ENCODE measurements at regions not wholly inside any gene's neighbourhood (a gene's known extent, or its start where the extent isn't known, plus 50 kb on each side); places are given as distances from the start of the nearest gene placed in this dataset.

GRCh38 chr4:182019148-182019652 is 224.0 kb upstream of the TENM3 start:
- Mint-ChIP-seq H3K36me3 (no peaks in the 10 kb centered on the region), H3K27me3 (no peaks in the 10 kb centered on the region), H3K27ac (no peak overlapping the region), H3K9me3 (peaks cover 0 to 6% (median 2%) of the 10 kb centered on the region in 7 donors), H3K4me3 (no peak overlapping the region), H3K4me1 (no peaks in the 10 kb centered on the region)
- Histone ChIP-seq H3K9me3 (ENCODE audit: control insufficient read depth in 2 of 2, low read length in 2 of 2) (peaks cover 2 to 7% of the 10 kb centered on the region in 2 experiments), H3K27me3 (ENCODE audit: control insufficient read depth, insufficient read depth, low read length) (no peaks in the 10 kb centered on the region), H3K4me3 (ENCODE audit: low read depth, low read length) (no peak overlapping the region), H3K27ac (ENCODE audit: insufficient read depth, low read length, poor library complexity, severe bottlenecking) (no peak overlapping the region), H3K36me3 (ENCODE audit: control insufficient read depth, insufficient read depth, low read length) (no peaks in the 10 kb centered on the region), H3K4me1 (ENCODE audit: control insufficient read depth, insufficient read depth, low read length, poor library complexity, severe bottlenecking) (no peaks in the 10 kb centered on the region)
- DNase-seq (no peak), ATAC-seq (ENCODE audit: low read depth in 2 of 2) (no peak)

- no peak overlapping the region for H3K27ac Mint-ChIP-seq
- H3K36me3 Mint-ChIP-seq: no peaks in the 10 kb centered on the region
- H3K4me3 ChIP-seq (ENCODE audit: low read depth, low read length): no peak overlapping the region
- no peaks in the 10 kb centered on the region for H3K4me1 ChIP-seq (ENCODE audit: control insufficient read depth, insufficient read depth, low read length, poor library complexity, severe bottlenecking)
- peaks cover 0 to 11% (median 4%) of the 10 kb centered on the region in 7 donors for H3K9me3 Mint-ChIP-seq
- no peaks in the 10 kb centered on the region for H3K36me3 ChIP-seq (ENCODE audit: control insufficient read depth, insufficient read depth, low read length)
- peaks cover 0 to 7% of the 10 kb centered on the region in 2 experiments for H3K9me3 ChIP-seq (ENCODE audit: control insufficient read depth in 2 of 2, low read length in 2 of 2)
- H3K27ac ChIP-seq (ENCODE audit: insufficient read depth, low read length, poor library complexity, severe bottlenecking): no peak overlapping the region
- H3K27me3 ChIP-seq (ENCODE audit: control insufficient read depth, insufficient read depth, low read length): no peaks in the 10 kb centered on the region
- no peak overlapping the region for H3K4me3 Mint-ChIP-seq
- DNase-seq (no peak), ATAC-seq (ENCODE audit: low read depth in 2 of 2) (no peak)
- H3K27me3 Mint-ChIP-seq: no peaks in the 10 kb centered on the region
- H3K4me1 Mint-ChIP-seq: no peaks in the 10 kb centered on the region
Observed at GRCh38 chr4:182022909-182023308, 220.3 kb upstream of the TENM3 start.

GRCh38 chr4:182023469-182023868 is 219.7 kb upstream of the TENM3 start:
- H3K36me3 Mint-ChIP-seq: no peaks in the 10 kb centered on the region
- Histone ChIP-seq H3K27me3 (ENCODE audit: control insufficient read depth, insufficient read depth, low read length) (no peaks in the 10 kb centered on the region), H3K36me3 (ENCODE audit: control insufficient read depth, insufficient read depth, low read length) (no peaks in the 10 kb centered on the region), H3K4me3 (ENCODE audit: low read depth, low read length) (no peak overlapping the region), H3K27ac (ENCODE audit: insufficient read depth, low read length, poor library complexity, severe bottlenecking) (no peak overlapping the region), H3K9me3 (ENCODE audit: control insufficient read depth in 2 of 2, low read length in 2 of 2) (peaks cover 0 to 7% of the 10 kb centered on the region in 2 experiments), H3K4me1 (ENCODE audit: control insufficient read depth, insufficient read depth, low read length, poor library complexity, severe bottlenecking) (no peaks in the 10 kb centered on the region)
- no peak overlapping the region for H3K27ac Mint-ChIP-seq
- no peaks in the 10 kb centered on the region for H3K4me1 Mint-ChIP-seq
- no peaks in the 10 kb centered on the region for H3K27me3 Mint-ChIP-seq
- no peak overlapping the region for H3K4me3 Mint-ChIP-seq
- ATAC-seq (ENCODE audit: low read depth in 2 of 2) (no peak), DNase-seq (no peak)
- peaks cover 0 to 11% (median 4%) of the 10 kb centered on the region in 7 donors for H3K9me3 Mint-ChIP-seq

GRCh38 chr4:182042945-182043344 is 200.3 kb upstream of the TENM3 start:
- no peak overlapping the region for H3K27ac ChIP-seq (ENCODE audit: insufficient read depth, low read length, poor library complexity, severe bottlenecking)
- no peaks in the 10 kb centered on the region for H3K36me3 ChIP-seq (ENCODE audit: control insufficient read depth, insufficient read depth, low read length)
- H3K9me3 ChIP-seq (ENCODE audit: control insufficient read depth in 2 of 2, low read length in 2 of 2): peaks cover 0 to 3% of the 10 kb centered on the region in 2 experiments
- ATAC-seq (ENCODE audit: low read depth in 2 of 2) (no peak), DNase-seq (no peak)
- Mint-ChIP-seq H3K4me1 (no peaks in the 10 kb centered on the region), H3K27ac (no peak overlapping the region), H3K4me3 (no peak overlapping the region), H3K36me3 (no peaks in the 10 kb centered on the region), H3K9me3 (peaks cover 0 to 14% (median 6%) of the 10 kb centered on the region in 7 donors), H3K27me3 (no peaks in the 10 kb centered on the region)
- H3K27me3 ChIP-seq (ENCODE audit: control insufficient read depth, insufficient read depth, low read length): no peaks in the 10 kb centered on the region
- no peaks in the 10 kb centered on the region for H3K4me1 ChIP-seq (ENCODE audit: control insufficient read depth, insufficient read depth, low read length, poor library complexity, severe bottlenecking)
- H3K4me3 ChIP-seq (ENCODE audit: low read depth, low read length): no peak overlapping the region

GRCh38 chr4:182048871-182049270 is 194.3 kb upstream of the TENM3 start:
- Mint-ChIP-seq H3K27me3 (no peaks in the 10 kb centered on the region), H3K27ac (no peak overlapping the region), H3K9me3 (peaks cover 0 to 5% (median 3%) of the 10 kb centered on the region in 7 donors), H3K4me3 (no peak overlapping the region), H3K36me3 (no peaks in the 10 kb centered on the region), H3K4me1 (no peaks in the 10 kb centered on the region)
- no peaks in the 10 kb centered on the region for H3K36me3 ChIP-seq (ENCODE audit: control insufficient read depth, insufficient read depth, low read length)
- H3K27ac ChIP-seq (ENCODE audit: insufficient read depth, low read length, poor library complexity, severe bottlenecking): no peak overlapping the region
- no peak for DNase-seq
- no peak overlapping the region for H3K4me3 ChIP-seq (ENCODE audit: low read depth, low read length)
- no peaks in the 10 kb centered on the region for H3K4me1 ChIP-seq (ENCODE audit: control insufficient read depth, insufficient read depth, low read length, poor library complexity, severe bottlenecking)
- H3K9me3 ChIP-seq (ENCODE audit: control insufficient read depth in 2 of 2, low read length in 2 of 2): peaks cover 0 to 5% of the 10 kb centered on the region in 2 experiments
- H3K27me3 ChIP-seq (ENCODE audit: control insufficient read depth, insufficient read depth, low read length): no peaks in the 10 kb centered on the region
- ATAC-seq (ENCODE audit: low read depth in 2 of 2): no peak

- Histone ChIP-seq H3K27me3 (ENCODE audit: control insufficient read depth, insufficient read depth, low read length) (no peaks in the 10 kb centered on the region), H3K4me3 (ENCODE audit: low read depth, low read length) (no peak overlapping the region), H3K27ac (ENCODE audit: insufficient read depth, low read length, poor library complexity, severe bottlenecking) (no peak overlapping the region), H3K36me3 (ENCODE audit: control insufficient read depth, insufficient read depth, low read length) (no peaks in the 10 kb centered on the region), H3K4me1 (ENCODE audit: control insufficient read depth, insufficient read depth, low read length, poor library complexity, severe bottlenecking) (no peaks in the 10 kb centered on the region), H3K9me3 (ENCODE audit: control insufficient read depth in 2 of 2, low read length in 2 of 2) (peaks cover 0 to 3% of the 10 kb centered on the region in 2 experiments)
- Mint-ChIP-seq H3K4me3 (no peak overlapping the region), H3K4me1 (no peaks in the 10 kb centered on the region), H3K9me3 (peaks cover 0 to 12% (median 0%) of the 10 kb centered on the region in 7 donors), H3K27ac (no peak overlapping the region), H3K27me3 (no peaks in the 10 kb centered on the region), H3K36me3 (no peaks in the 10 kb centered on the region)
- no peak for DNase-seq
- ATAC-seq (ENCODE audit: low read depth in 2 of 2): no peak
Observed at GRCh38 chr4:182056866-182057265, 186.3 kb upstream of the TENM3 start.

- H3K4me1 Mint-ChIP-seq: no peaks in the 10 kb centered on the region
- Histone ChIP-seq H3K9me3 (ENCODE audit: control insufficient read depth in 2 of 2, low read length in 2 of 2) (peaks cover 0 to 1% of the 10 kb centered on the region in 2 experiments), H3K27me3 (ENCODE audit: control insufficient read depth, insufficient read depth, low read length) (no peaks in the 10 kb centered on the region), H3K36me3 (ENCODE audit: control insufficient read depth, insufficient read depth, low read length) (no peaks in the 10 kb centered on the region), H3K4me1 (ENCODE audit: control insufficient read depth, insufficient read depth, low read length, poor library complexity, severe bottlenecking) (no peaks in the 10 kb centered on the region), H3K27ac (ENCODE audit: insufficient read depth, low read length, poor library complexity, severe bottlenecking) (no peak overlapping the region), H3K4me3 (ENCODE audit: low read depth, low read length) (no peak overlapping the region)
- H3K9me3 Mint-ChIP-seq: peaks cover 0 to 10% (median 3%) of the 10 kb centered on the region in 7 donors
- H3K36me3 Mint-ChIP-seq: no peaks in the 10 kb centered on the region
- ATAC-seq (ENCODE audit: low read depth in 2 of 2) (no peak), DNase-seq (no peak)
- H3K27me3 Mint-ChIP-seq: no peaks in the 10 kb centered on the region
- H3K27ac Mint-ChIP-seq: no peak overlapping the region
- no peak overlapping the region for H3K4me3 Mint-ChIP-seq
Observed at GRCh38 chr4:182062458-182062857, 180.7 kb upstream of the TENM3 start.

GRCh38 chr4:182062936-182063335 is 180.3 kb upstream of the TENM3 start:
- no peak for DNase-seq

More at GRCh38 chr4:182062936-182063335, 180.3 kb upstream of the TENM3 start:
- H3K36me3 ChIP-seq (ENCODE audit: control insufficient read depth, insufficient read depth, low read length): no peaks in the 10 kb centered on the region
- H3K27me3 ChIP-seq (ENCODE audit: control insufficient read depth, insufficient read depth, low read length): no peaks in the 10 kb centered on the region
- no peak overlapping the region for H3K4me3 Mint-ChIP-seq
- ATAC-seq (ENCODE audit: low read depth in 2 of 2): no peak
- no peak overlapping the region for H3K27ac ChIP-seq (ENCODE audit: insufficient read depth, low read length, poor library complexity, severe bottlenecking)
- H3K36me3 Mint-ChIP-seq: no peaks in the 10 kb centered on the region
- H3K9me3 Mint-ChIP-seq: peaks cover 0 to 11% (median 3%) of the 10 kb centered on the region in 7 donors
- no peak overlapping the region for H3K27ac Mint-ChIP-seq
- H3K4me3 ChIP-seq (ENCODE audit: low read depth, low read length): no peak overlapping the region
- no peaks in the 10 kb centered on the region for H3K4me1 ChIP-seq (ENCODE audit: control insufficient read depth, insufficient read depth, low read length, poor library complexity, severe bottlenecking)
- no peaks in the 10 kb centered on the region for H3K27me3 Mint-ChIP-seq
- H3K4me1 Mint-ChIP-seq: no peaks in the 10 kb centered on the region
- H3K9me3 ChIP-seq (ENCODE audit: control insufficient read depth in 2 of 2, low read length in 2 of 2): peaks cover 0 to 1% of the 10 kb centered on the region in 2 experiments
